Brain microvascular endothelial cell (primary cell): ENCODE measurements at regions not wholly inside any gene's neighbourhood (a gene's known extent, or its start where the extent isn't known, plus 50 kb on each side); places are given as distances from the start of the nearest gene placed in this dataset.

Experiments used
- DNase-seq: peaks from one replicate; pipeline ENCODE4 v3.0.0-alpha.2; 2020
- H3K27ac ChIP-seq: fragments of 250-450 bp; sonication (Bioruptor Pico); 2 replicates; pipeline ENCODE4 v1.5.1; 2020; ENCODE audit warnings: mild to moderate bottlenecking, moderate library complexity
- H3K27me3 ChIP-seq: fragments of 250-450 bp; sonication (Bioruptor Pico); replicated peaks from 2 replicates; pipeline ENCODE4 v1.5.1; 2020; ENCODE audit warnings: mild to moderate bottlenecking
- H3K36me3 ChIP-seq: fragments of 250-450 bp; sonication (Bioruptor Pico); replicated peaks from 2 replicates; pipeline ENCODE4 v1.5.1; 2020; ENCODE audit warnings: mild to moderate bottlenecking
- H3K4me3 ChIP-seq: 2 replicates; pipeline ENCODE4 v1.5.1; 2011; ENCODE audit warnings: low read depth, mild to moderate bottlenecking, control low read depth, low read length, moderate library complexity
- CTCF ChIP-seq: IDR thresholded peaks from 2 replicates; pipeline ENCODE4 v1.5.1; 2011; ENCODE audit warnings: low read depth, mild to moderate bottlenecking, moderate library complexity, low read length, control low read depth, inconsistent platforms; ENCODE audit errors: missing control alignments
- in situ Hi-C: cut with HindIII; loops from 2 replicates; pipeline ENCODE4 v1.10.0; 2017; ENCODE audit warnings: low sequenced_read_pairs, low pct_ligation_motif_present

- Histone ChIP-seq H3K27me3 (no peaks in the 10 kb centered on the region), H3K36me3 (no peaks in the 10 kb centered on the region), H3K4me3 (no peak overlapping the region), H3K27ac (no peak overlapping the region)
- no peak for TF ChIP-seq CTCF
- DNase-seq, result no peak
- in situ Hi-C loops, result no loop called here
Observed at GRCh38 chr22:47990481-47990880, 1228.0 kb downstream of the TBC1D22A start.

GRCh38 chr22:47987885-47988515 is 1225.5 kb downstream of the TBC1D22A start:
- no peak for TF ChIP-seq CTCF
- in situ Hi-C loops, result no loop called here
- Histone ChIP-seq H3K27ac (no peak overlapping the region), H3K27me3 (no peaks in the 10 kb centered on the region), H3K36me3 (no peaks in the 10 kb centered on the region), H3K4me3 (no peak overlapping the region)
- DNase-seq, result no peak

GRCh38 chr22:47976219-47976618 is 1213.8 kb downstream of the TBC1D22A start:
- Histone ChIP-seq H3K27ac (no peak overlapping the region), H3K4me3 (no peak overlapping the region), H3K36me3 (no peaks in the 10 kb centered on the region), H3K27me3 (no peaks in the 10 kb centered on the region)
- in situ Hi-C loops, result no loop called here
- no peak for TF ChIP-seq CTCF
- no peak for DNase-seq

- H3K4me3 ChIP-seq, result no peak overlapping the region
- no peak for TF ChIP-seq CTCF
- in situ Hi-C loops, result no loop called here
- no peaks in the 10 kb centered on the region for H3K27me3 ChIP-seq
- no peak for DNase-seq
- no peak overlapping the region for H3K27ac ChIP-seq
- H3K36me3 ChIP-seq, result no peaks in the 10 kb centered on the region
Observed at GRCh38 chr22:47967831-47968230, 1205.4 kb downstream of the TBC1D22A start.

- H3K36me3 ChIP-seq, result no peaks in the 10 kb centered on the region
- no peak overlapping the region for H3K4me3 ChIP-seq
- no peak overlapping the region for H3K27ac ChIP-seq
- TF ChIP-seq CTCF, result no peak
- no peaks in the 10 kb centered on the region for H3K27me3 ChIP-seq
- in situ Hi-C loops, result no loop called here
- DNase-seq, result no peak
Observed at GRCh38 chr22:47966316-47966715, 1203.9 kb downstream of the TBC1D22A start.

GRCh38 chr22:47965896-47966295 is 1203.4 kb downstream of the TBC1D22A start:
- H3K27ac ChIP-seq, result no peak overlapping the region
- H3K36me3 ChIP-seq, result no peaks in the 10 kb centered on the region

More at GRCh38 chr22:47965896-47966295, 1203.4 kb downstream of the TBC1D22A start:
- in situ Hi-C loops, result no loop called here
- no peak for DNase-seq
- Histone ChIP-seq H3K27me3 (no peaks in the 10 kb centered on the region), H3K4me3 (no peak overlapping the region)
- TF ChIP-seq CTCF, result no peak
